HG02678 (cell line): ENCODE measurements at regions not wholly inside any gene's neighbourhood (a gene's known extent, or its start where the extent isn't known, plus 50 kb on each side); places are given as distances from the start of the nearest gene placed in this dataset.
"Not testable (repeated sequence)": the region's sequence is repeated elsewhere in the genome, so short reads cannot be mapped to it uniquely, and the experiment has no call there.

ENCODE experiments used
- ATAC-seq: cut with Tn5 transposase; IDR thresholded peaks from one replicate; pipeline ENCODE4 v1.9.1; 2021; ENCODE audit warnings: mild to moderate bottlenecking, moderate library complexity; ENCODE audit not compliant: unreplicated experiment

GRCh38 chr1:213415691-213416380 lies 364.8 kb downstream of the RPS6KC1 start:
- no peak for ATAC-seq

GRCh38 chr1:213416461-213417224 lies 365.6 kb downstream of the RPS6KC1 start:
- no peak for ATAC-seq

GRCh38 chr1:213417225-213417820 lies 366.3 kb downstream of the RPS6KC1 start:
- ATAC-seq = no peak

GRCh38 chr1:213417846-213418245 lies 366.8 kb downstream of the RPS6KC1 start:
- ATAC-seq = no peak

GRCh38 chr1:213418268-213419071 lies 367.4 kb downstream of the RPS6KC1 start:
- no peak for ATAC-seq

GRCh38 chr1:213419401-213420030 lies 368.5 kb downstream of the RPS6KC1 start:
- ATAC-seq = no peak

GRCh38 chr1:213421178-213421577 lies 370.1 kb downstream of the RPS6KC1 start:
- not testable (repeated sequence) for ATAC-seq

GRCh38 chr1:213423041-213423440 lies 372.0 kb downstream of the RPS6KC1 start:
- no peak for ATAC-seq

- ATAC-seq = no peak
Observed at GRCh38 chr1:213423605-213424004, 372.6 kb downstream of the RPS6KC1 start.

GRCh38 chr1:213425376-213426030 lies 374.5 kb downstream of the RPS6KC1 start:
- ATAC-seq = no peak

- no peak for ATAC-seq
Observed at GRCh38 chr1:213429642-213430041, 378.6 kb downstream of the RPS6KC1 start.

GRCh38 chr1:213435715-213436114 lies 384.7 kb downstream of the RPS6KC1 start:
- no peak for ATAC-seq

- ATAC-seq = no peak
Observed at GRCh38 chr1:213438339-213438738, 387.3 kb downstream of the RPS6KC1 start.

- no peak for ATAC-seq
Observed at GRCh38 chr1:213439703-213440102, 388.7 kb downstream of the RPS6KC1 start.

GRCh38 chr1:213440766-213441165 lies 389.7 kb downstream of the RPS6KC1 start:
- ATAC-seq = no peak

GRCh38 chr1:213443415-213443814 lies 392.4 kb downstream of the RPS6KC1 start:
- no peak for ATAC-seq

GRCh38 chr1:213444224-213444623 lies 393.2 kb downstream of the RPS6KC1 start:
- no peak for ATAC-seq

- ATAC-seq = no peak
Observed at GRCh38 chr1:213446496-213446895, 395.5 kb downstream of the RPS6KC1 start.

- no peak for ATAC-seq
Observed at GRCh38 chr1:213448360-213448759, 397.3 kb downstream of the RPS6KC1 start.

GRCh38 chr1:213448776-213449175 lies 397.7 kb downstream of the RPS6KC1 start:
- ATAC-seq = no peak
